Prostate gland (tissue), 2 donors: ENCODE measurements at regions not wholly inside any gene's neighbourhood (a gene's known extent, or its start where the extent isn't known, plus 50 kb on each side); places are given as distances from the start of the nearest gene placed in this dataset.

ENCODE experiments used
- POLR2A ChIP-seq: fragments of 450-650 bp; IDR thresholded peaks from one replicate; pipeline ENCODE4 v1.6.1; 2016; ENCODE audit warnings: antibody characterized with exemption, mild to moderate bottlenecking
- POLR2AphosphoS5 ChIP-seq: sonication (generic); formaldehyde crosslinking; IDR thresholded peaks from one replicate; pipeline ENCODE4 v1.6.1; 2017; ENCODE audit warnings: antibody characterized with exemption
- TF ChIP-seq, protein P1 (sequence below), 4 experiments: fragments of 200-600 bp in 2 of 4; fragments of 450-650 bp in 2 of 4; sonication (generic) in 2 of 4; IDR thresholded peaks; 1 replicate in 3 of 4; 2 replicates in 1 of 4; pipeline ENCODE4 v1.5.1; 2016 to 2019; ENCODE audit warnings: antibody characterized with exemption in 4 of 4, mild to moderate bottlenecking in 2 of 4, moderate library complexity in 2 of 4

DNA sequence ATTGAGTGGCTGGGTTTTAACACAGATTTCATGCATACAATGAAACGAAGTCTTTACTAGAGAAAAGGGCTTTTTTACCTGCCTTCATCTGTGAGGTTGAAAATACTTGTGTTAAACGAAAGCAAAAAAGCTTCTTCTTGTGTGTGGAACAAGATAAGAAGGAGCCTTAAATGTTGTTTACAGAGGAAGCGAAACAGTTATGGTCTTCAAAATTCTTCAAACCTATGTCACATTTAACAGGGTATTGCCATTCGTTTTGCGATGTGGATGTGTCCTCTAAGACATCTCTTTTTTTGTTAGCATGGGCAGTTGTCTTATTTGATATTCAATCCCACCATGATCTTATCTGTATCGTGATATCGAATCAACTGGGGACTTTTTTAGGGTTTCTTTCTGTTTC lies 532.6 kb downstream of the TMEM182 start:
- TF ChIP-seq, protein P1, sequence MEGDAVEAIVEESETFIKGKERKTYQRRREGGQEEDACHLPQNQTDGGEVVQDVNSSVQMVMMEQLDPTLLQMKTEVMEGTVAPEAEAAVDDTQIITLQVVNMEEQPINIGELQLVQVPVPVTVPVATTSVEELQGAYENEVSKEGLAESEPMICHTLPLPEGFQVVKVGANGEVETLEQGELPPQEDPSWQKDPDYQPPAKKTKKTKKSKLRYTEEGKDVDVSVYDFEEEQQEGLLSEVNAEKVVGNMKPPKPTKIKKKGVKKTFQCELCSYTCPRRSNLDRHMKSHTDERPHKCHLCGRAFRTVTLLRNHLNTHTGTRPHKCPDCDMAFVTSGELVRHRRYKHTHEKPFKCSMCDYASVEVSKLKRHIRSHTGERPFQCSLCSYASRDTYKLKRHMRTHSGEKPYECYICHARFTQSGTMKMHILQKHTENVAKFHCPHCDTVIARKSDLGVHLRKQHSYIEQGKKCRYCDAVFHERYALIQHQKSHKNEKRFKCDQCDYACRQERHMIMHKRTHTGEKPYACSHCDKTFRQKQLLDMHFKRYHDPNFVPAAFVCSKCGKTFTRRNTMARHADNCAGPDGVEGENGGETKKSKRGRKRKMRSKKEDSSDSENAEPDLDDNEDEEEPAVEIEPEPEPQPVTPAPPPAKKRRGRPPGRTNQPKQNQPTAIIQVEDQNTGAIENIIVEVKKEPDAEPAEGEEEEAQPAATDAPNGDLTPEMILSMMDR (IDR thresholded peaks at IDR 0.05), result no peak
- TF ChIP-seq POLR2A (no peak), POLR2AphosphoS5 (no peak)
